ENCODE measurements at regions not wholly inside any gene's neighbourhood (a gene's known extent, or its start where the extent isn't known, plus 50 kb on each side); places are given as distances from the start of the nearest gene placed in this dataset.

GRCh38 chrX:116873671-116874070 is 410.9 kb upstream of the CT83 start:
- H3K36me3 ChIP-seq (ENCODE audit: insufficient read depth) = no peaks in the 10 kb centered on the region
- H4K20me1 ChIP-seq (replicated peaks; ENCODE audit: insufficient read depth) = no peaks in the 10 kb centered on the region
- no peak overlapping the region for H2AFZ ChIP-seq
- no peak for DNase-seq (ENCODE audit: low spot score)
- ATAC-seq = no peak
- Mint-ChIP-seq H3K36me3 (ENCODE audit: low read depth) (no peaks in the 10 kb centered on the region), H3K9me3 (no peaks in the 10 kb centered on the region), H3K27ac (no peak overlapping the region), H3K4me1 (no peaks in the 10 kb centered on the region), H3K27me3 (ENCODE audit: insufficient read depth, low read depth, poor library complexity) (peaks cover 5% of the 10 kb centered on the region), H3K4me3 (no peak overlapping the region)
- no peaks in the 10 kb centered on the region for H3K27me3 ChIP-seq (ENCODE audit: insufficient read depth)
- no peaks in the 10 kb centered on the region for H3F3A ChIP-seq (replicated peaks; ENCODE audit: low read depth)
- no peak overlapping the region for H3K4me3 ChIP-seq
- H3K27ac ChIP-seq (ENCODE audit: low read depth) = no peak overlapping the region
- TF ChIP-seq NANOG (IDR thresholded peaks at IDR 0.05; ENCODE audit: borderline replicate concordance) (no peak), ZNF114 (CRISPR knock-in tag; IDR thresholded peaks at IDR 0.05) (no peak), CREB1 (CRISPR knock-in tag; IDR thresholded peaks at IDR 0.05; ENCODE audit: low read depth) (no peak), EZH2phosphoT487 (IDR thresholded peaks at IDR 0.05; ENCODE audit: unreplicated experiment) (no peak), STAT1 (IDR thresholded peaks at IDR 0.05; ENCODE audit: unreplicated experiment) (no peak), POLR2AphosphoS5 (IDR thresholded peaks at IDR 0.05; ENCODE audit: low read depth) (no peak), ZNF331 (CRISPR knock-in tag; IDR thresholded peaks at IDR 0.05; ENCODE audit: low read depth) (no peak), REST (IDR thresholded peaks at IDR 0.05; ENCODE audit: unreplicated experiment) (no peak), EZH2 (IDR thresholded peaks at IDR 0.05; ENCODE audit: low read depth, unreplicated experiment) (no peak), JUNB (IDR thresholded peaks at IDR 0.05; ENCODE audit: unreplicated experiment) (no peak)
- TF ChIP-seq, protein P1, sequence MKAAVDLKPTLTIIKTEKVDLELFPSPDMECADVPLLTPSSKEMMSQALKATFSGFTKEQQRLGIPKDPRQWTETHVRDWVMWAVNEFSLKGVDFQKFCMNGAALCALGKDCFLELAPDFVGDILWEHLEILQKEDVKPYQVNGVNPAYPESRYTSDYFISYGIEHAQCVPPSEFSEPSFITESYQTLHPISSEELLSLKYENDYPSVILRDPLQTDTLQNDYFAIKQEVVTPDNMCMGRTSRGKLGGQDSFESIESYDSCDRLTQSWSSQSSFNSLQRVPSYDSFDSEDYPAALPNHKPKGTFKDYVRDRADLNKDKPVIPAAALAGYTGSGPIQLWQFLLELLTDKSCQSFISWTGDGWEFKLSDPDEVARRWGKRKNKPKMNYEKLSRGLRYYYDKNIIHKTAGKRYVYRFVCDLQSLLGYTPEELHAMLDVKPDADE (IDR thresholded peaks at IDR 0.05) = no peak
- TF ChIP-seq, protein P2, sequence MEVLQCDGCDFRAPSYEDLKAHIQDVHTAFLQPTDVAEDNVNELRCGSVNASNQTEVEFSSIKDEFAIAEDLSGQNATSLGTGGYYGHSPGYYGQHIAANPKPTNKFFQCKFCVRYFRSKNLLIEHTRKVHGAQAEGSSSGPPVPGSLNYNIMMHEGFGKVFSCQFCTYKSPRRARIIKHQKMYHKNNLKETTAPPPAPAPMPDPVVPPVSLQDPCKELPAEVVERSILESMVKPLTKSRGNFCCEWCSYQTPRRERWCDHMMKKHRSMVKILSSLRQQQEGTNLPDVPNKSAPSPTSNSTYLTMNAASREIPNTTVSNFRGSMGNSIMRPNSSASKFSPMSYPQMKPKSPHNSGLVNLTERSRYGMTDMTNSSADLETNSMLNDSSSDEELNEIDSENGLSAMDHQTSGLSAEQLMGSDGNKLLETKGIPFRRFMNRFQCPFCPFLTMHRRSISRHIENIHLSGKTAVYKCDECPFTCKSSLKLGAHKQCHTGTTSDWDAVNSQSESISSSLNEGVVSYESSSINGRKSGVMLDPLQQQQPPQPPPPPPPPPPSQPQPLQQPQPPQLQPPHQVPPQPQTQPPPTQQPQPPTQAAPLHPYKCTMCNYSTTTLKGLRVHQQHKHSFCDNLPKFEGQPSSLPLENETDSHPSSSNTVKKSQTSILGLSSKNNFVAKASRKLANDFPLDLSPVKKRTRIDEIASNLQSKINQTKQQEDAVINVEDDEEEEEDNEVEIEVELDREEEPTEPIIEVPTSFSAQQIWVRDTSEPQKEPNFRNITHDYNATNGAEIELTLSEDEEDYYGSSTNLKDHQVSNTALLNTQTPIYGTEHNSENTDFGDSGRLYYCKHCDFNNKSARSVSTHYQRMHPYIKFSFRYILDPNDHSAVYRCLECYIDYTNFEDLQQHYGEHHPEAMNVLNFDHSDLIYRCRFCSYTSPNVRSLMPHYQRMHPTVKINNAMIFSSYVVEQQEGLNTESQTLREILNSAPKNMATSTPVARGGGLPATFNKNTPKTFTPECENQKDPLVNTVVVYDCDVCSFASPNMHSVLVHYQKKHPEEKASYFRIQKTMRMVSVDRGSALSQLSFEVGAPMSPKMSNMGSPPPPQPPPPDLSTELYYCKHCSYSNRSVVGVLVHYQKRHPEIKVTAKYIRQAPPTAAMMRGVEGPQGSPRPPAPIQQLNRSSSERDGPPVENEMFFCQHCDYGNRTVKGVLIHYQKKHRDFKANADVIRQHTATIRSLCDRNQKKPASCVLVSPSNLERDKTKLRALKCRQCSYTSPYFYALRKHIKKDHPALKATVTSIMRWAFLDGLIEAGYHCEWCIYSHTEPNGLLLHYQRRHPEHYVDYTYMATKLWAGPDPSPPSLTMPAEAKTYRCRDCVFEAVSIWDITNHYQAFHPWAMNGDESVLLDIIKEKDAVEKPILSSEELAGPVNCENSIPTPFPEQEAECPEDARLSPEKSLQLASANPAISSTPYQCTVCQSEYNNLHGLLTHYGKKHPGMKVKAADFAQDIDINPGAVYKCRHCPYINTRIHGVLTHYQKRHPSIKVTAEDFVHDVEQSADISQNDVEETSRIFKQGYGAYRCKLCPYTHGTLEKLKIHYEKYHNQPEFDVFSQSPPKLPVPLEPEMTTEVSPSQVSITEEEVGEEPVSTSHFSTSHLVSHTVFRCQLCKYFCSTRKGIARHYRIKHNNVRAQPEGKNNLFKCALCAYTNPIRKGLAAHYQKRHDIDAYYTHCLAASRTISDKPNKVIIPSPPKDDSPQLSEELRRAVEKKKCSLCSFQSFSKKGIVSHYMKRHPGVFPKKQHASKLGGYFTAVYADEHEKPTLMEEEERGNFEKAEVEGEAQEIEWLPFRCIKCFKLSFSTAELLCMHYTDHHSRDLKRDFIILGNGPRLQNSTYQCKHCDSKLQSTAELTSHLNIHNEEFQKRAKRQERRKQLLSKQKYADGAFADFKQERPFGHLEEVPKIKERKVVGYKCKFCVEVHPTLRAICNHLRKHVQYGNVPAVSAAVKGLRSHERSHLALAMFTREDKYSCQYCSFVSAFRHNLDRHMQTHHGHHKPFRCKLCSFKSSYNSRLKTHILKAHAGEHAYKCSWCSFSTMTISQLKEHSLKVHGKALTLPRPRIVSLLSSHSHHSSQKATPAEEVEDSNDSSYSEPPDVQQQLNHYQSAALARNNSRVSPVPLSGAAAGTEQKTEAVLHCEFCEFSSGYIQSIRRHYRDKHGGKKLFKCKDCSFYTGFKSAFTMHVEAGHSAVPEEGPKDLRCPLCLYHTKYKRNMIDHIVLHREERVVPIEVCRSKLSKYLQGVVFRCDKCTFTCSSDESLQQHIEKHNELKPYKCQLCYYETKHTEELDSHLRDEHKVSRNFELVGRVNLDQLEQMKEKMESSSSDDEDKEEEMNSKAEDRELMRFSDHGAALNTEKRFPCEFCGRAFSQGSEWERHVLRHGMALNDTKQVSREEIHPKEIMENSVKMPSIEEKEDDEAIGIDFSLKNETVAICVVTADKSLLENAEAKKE (CRISPR knock-in tag; IDR thresholded peaks at IDR 0.05) = no peak
- TF ChIP-seq, protein P3, sequence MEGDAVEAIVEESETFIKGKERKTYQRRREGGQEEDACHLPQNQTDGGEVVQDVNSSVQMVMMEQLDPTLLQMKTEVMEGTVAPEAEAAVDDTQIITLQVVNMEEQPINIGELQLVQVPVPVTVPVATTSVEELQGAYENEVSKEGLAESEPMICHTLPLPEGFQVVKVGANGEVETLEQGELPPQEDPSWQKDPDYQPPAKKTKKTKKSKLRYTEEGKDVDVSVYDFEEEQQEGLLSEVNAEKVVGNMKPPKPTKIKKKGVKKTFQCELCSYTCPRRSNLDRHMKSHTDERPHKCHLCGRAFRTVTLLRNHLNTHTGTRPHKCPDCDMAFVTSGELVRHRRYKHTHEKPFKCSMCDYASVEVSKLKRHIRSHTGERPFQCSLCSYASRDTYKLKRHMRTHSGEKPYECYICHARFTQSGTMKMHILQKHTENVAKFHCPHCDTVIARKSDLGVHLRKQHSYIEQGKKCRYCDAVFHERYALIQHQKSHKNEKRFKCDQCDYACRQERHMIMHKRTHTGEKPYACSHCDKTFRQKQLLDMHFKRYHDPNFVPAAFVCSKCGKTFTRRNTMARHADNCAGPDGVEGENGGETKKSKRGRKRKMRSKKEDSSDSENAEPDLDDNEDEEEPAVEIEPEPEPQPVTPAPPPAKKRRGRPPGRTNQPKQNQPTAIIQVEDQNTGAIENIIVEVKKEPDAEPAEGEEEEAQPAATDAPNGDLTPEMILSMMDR (conservative IDR thresholded peaks at IDR 0.05; ENCODE audit: low read depth in 2 of 2) = no peak
- H3K9me2 ChIP-seq (ENCODE audit: insufficient read depth) = no peaks in the 10 kb centered on the region
- no peak overlapping the region for H3K4me2 ChIP-seq
- H3K79me2 ChIP-seq (replicated peaks; ENCODE audit: insufficient read depth) = no peaks in the 10 kb centered on the region
- H3K4me1 ChIP-seq (ENCODE audit: insufficient read depth) = no peaks in the 10 kb centered on the region
